Keratinocyte (primary cell): ENCODE measurements at regions not wholly inside any gene's neighbourhood (a gene's known extent, or its start where the extent isn't known, plus 50 kb on each side); places are given as distances from the start of the nearest gene placed in this dataset.

Experiments
- CTCF ChIP-seq, 3 experiments: IDR thresholded peaks in 1 of 3; conservative IDR thresholded peaks in 1 of 3; optimal IDR thresholded peaks in 1 of 3; 2 replicates in 2 of 3; 3 replicates in 1 of 3; pipeline versions ENCODE3 to v1.5.1; 2011; ENCODE audit warnings: low read length in 3 of 3, mild to moderate bottlenecking in 3 of 3, moderate library complexity in 2 of 3, control low read depth in 1 of 3, inconsistent platforms in 1 of 3; ENCODE audit not compliant: insufficient read depth in 2 of 3; ENCODE audit errors: extremely low read depth in 1 of 3
- EZH2 ChIP-seq: IDR thresholded peaks from one replicate; pipeline ENCODE4 v1.6.1; 2012; ENCODE audit warnings: inconsistent platforms, mild to moderate bottlenecking, low read length, moderate library complexity

- TF ChIP-seq EZH2: no peak
- no peak for TF ChIP-seq CTCF (optimal IDR thresholded peaks at IDR 0.05 in 1 of 3, IDR thresholded peaks at IDR 0.05 in 1 of 3, conservative IDR thresholded peaks at IDR 0.05 in 1 of 3; ENCODE audit: extremely low read depth in 1 of 3, insufficient read depth in 2 of 3, low read length in 3 of 3)
Measured at GRCh38 chr13:37450276-37450675, 148.3 kb downstream of the POSTN start.
